Osteocyte (in vitro differentiated cells): ENCODE measurements at regions not wholly inside any gene's neighbourhood (a gene's known extent, or its start where the extent isn't known, plus 50 kb on each side); places are given as distances from the start of the nearest gene placed in this dataset.
A peak's percentile ranks its signal among the peaks of the same experiment; 100 is the strongest.

ENCODE experiments used
- DNase-seq: peaks from one replicate; pipeline ENCODE4 v3.0.0; 2021; ENCODE audit warnings: mixed read lengths; ENCODE audit not compliant: unreplicated experiment; ENCODE audit errors: extremely low spot score
- H3K27ac Mint-ChIP-seq: one replicate; pipeline ENCODE4 v1.8.0; 2021; ENCODE audit warnings: mild to moderate bottlenecking, mixed read lengths; ENCODE audit not compliant: unreplicated experiment
- H3K27me3 Mint-ChIP-seq: one replicate; pipeline ENCODE4 v1.8.0; 2021; ENCODE audit warnings: mixed read lengths; ENCODE audit not compliant: unreplicated experiment
- H3K36me3 Mint-ChIP-seq: one replicate; pipeline ENCODE4 v1.8.0; 2021; ENCODE audit warnings: mixed read lengths; ENCODE audit not compliant: unreplicated experiment
- H3K4me1 Mint-ChIP-seq: one replicate; pipeline ENCODE4 v1.8.0; 2021; ENCODE audit warnings: mixed read lengths; ENCODE audit not compliant: unreplicated experiment
- H3K4me3 Mint-ChIP-seq: one replicate; pipeline ENCODE4 v1.8.0; 2021; ENCODE audit warnings: mild to moderate bottlenecking, moderate library complexity, mixed read lengths; ENCODE audit not compliant: unreplicated experiment
- H3K9me3 Mint-ChIP-seq: one replicate; pipeline ENCODE4 v1.8.0; 2021; ENCODE audit warnings: mixed read lengths; ENCODE audit not compliant: unreplicated experiment
- CTCF ChIP-seq: fragments of 200-600 bp; sonication (generic); IDR thresholded peaks from 2 replicates; pipeline ENCODE4 v1.5.0; 2021; ENCODE audit warnings: antibody characterized with exemption, mild to moderate bottlenecking, moderate library complexity

DNA sequence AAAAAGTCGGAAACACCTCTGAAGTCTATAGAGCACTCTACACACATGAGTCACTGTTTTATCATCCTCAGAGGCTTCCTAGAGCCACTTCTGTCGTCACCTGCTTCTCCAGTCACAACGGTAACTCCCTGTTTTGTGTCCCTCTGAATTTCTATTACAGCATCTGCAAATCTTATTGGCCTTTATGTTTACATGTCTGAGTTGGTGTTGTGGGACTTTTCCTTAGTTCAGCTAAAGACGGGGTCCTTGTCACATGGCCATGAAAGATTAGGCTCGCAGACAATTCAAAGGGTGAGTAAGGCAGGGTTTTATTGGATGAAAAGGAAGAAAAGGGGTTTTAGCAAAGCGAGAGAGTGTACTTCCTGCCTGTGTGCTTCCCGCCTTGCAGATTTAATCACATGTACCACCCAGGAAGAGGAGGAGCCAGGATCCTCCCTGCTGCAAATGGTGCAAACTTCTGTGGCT lies 185.6 kb downstream of the LPIN1 start:
- Mint-ChIP-seq H3K27me3 (peaks cover 4% of the 10 kb centered on the region), H3K36me3 (peaks cover 2% of the 10 kb centered on the region), H3K27ac (no peak overlapping the region), H3K9me3 (no peaks in the 10 kb centered on the region), H3K4me3 (no peak overlapping the region), H3K4me1 (peaks cover 10% of the 10 kb centered on the region)
- no peak for TF ChIP-seq CTCF
- DNase-seq = peak; percentile 5

DNA sequence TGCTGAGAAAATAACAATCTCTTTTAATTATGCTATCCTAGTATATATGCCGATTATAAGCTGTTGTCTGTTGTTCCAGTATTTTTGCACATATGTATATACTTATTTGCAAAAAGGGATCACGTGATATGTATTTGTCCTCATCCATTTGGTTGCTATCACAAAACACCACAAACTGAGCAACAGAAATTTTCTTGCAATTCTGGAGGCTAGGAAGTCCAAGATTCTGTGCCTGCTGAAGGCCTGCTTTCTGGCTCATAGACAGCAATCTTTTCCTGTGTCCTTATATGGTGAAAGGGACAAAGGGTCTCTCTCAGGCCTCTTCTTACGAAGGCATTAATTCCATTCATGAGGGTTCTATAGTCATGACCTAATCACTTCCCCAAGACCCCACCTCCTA lies 186.5 kb downstream of the LPIN1 start:
- no peak for TF ChIP-seq CTCF
- H3K4me1 Mint-ChIP-seq = peaks cover 10% of the 10 kb centered on the region
- H3K4me3 Mint-ChIP-seq = no peak overlapping the region
- peaks cover 2% of the 10 kb centered on the region for H3K36me3 Mint-ChIP-seq
- H3K9me3 Mint-ChIP-seq = no peaks in the 10 kb centered on the region
- DNase-seq = no peak
- H3K27me3 Mint-ChIP-seq = peaks cover 1% of the 10 kb centered on the region
- H3K27ac Mint-ChIP-seq = no peak overlapping the region

GRCh38 chr2:11933854-11934253 lies 187.4 kb downstream of the LPIN1 start:
- peaks cover 2% of the 10 kb centered on the region for H3K36me3 Mint-ChIP-seq
- no peaks in the 10 kb centered on the region for H3K27me3 Mint-ChIP-seq
- no peaks in the 10 kb centered on the region for H3K9me3 Mint-ChIP-seq
- DNase-seq = no peak
- no peak overlapping the region for H3K4me3 Mint-ChIP-seq
- H3K27ac Mint-ChIP-seq = no peak overlapping the region
- TF ChIP-seq CTCF = no peak
- H3K4me1 Mint-ChIP-seq = peaks cover 10% of the 10 kb centered on the region

- TF ChIP-seq CTCF = no peak
- DNase-seq = no peak
- no peaks in the 10 kb centered on the region for H3K4me1 Mint-ChIP-seq
- H3K36me3 Mint-ChIP-seq = peaks cover 2% of the 10 kb centered on the region
- H3K27ac Mint-ChIP-seq = no peak overlapping the region
- no peaks in the 10 kb centered on the region for H3K9me3 Mint-ChIP-seq
- no peak overlapping the region for H3K4me3 Mint-ChIP-seq
- H3K27me3 Mint-ChIP-seq = no peaks in the 10 kb centered on the region
Observed at GRCh38 chr2:11936761-11937160, 190.3 kb downstream of the LPIN1 start.

- H3K4me3 Mint-ChIP-seq = no peak overlapping the region
- H3K27ac Mint-ChIP-seq = no peak overlapping the region
- no peaks in the 10 kb centered on the region for H3K27me3 Mint-ChIP-seq
- TF ChIP-seq CTCF = no peak
- no peaks in the 10 kb centered on the region for H3K9me3 Mint-ChIP-seq
- DNase-seq = no peak
- peaks cover 2% of the 10 kb centered on the region for H3K36me3 Mint-ChIP-seq
- H3K4me1 Mint-ChIP-seq = no peaks in the 10 kb centered on the region
Observed at GRCh38 chr2:11938196-11938595, 191.8 kb downstream of the LPIN1 start.
